Mesothelial cell of epicardium (in vitro differentiated cells): ENCODE measurements at regions not wholly inside any gene's neighbourhood (a gene's known extent, or its start where the extent isn't known, plus 50 kb on each side); places are given as distances from the start of the nearest gene placed in this dataset.

Source experiments
- DNase-seq, 2 experiments: peaks; one replicate each; pipeline ENCODE4 v3.0.0; 2021; ENCODE audit warnings: low spot score in 2 of 2; ENCODE audit not compliant: unreplicated experiment in 2 of 2
- H3K27ac Mint-ChIP-seq: 2 replicates; pipeline ENCODE4 v1.8.0; 2021; ENCODE audit warnings: mixed read lengths
- H3K27me3 Mint-ChIP-seq: 2 replicates; pipeline ENCODE4 v1.8.0; 2021; ENCODE audit warnings: low read depth, mixed read lengths
- H3K36me3 Mint-ChIP-seq: 2 replicates; pipeline ENCODE4 v1.8.0; 2021; ENCODE audit warnings: mixed read lengths
- H3K4me1 Mint-ChIP-seq: 2 replicates; pipeline ENCODE4 v1.8.0; 2021; ENCODE audit warnings: mixed read lengths
- H3K4me3 Mint-ChIP-seq: 2 replicates; pipeline ENCODE4 v1.8.0; 2021; ENCODE audit warnings: mild to moderate bottlenecking, moderate library complexity, mixed read lengths
- H3K9me3 Mint-ChIP-seq: 2 replicates; pipeline ENCODE4 v1.8.0; 2021; ENCODE audit warnings: mixed read lengths
- CTCF ChIP-seq: fragments of 200-600 bp; sonication (generic); IDR thresholded peaks from one replicate; pipeline ENCODE4 v1.5.0; 2021; ENCODE audit warnings: antibody characterized with exemption; ENCODE audit not compliant: unreplicated experiment

- Mint-ChIP-seq H3K9me3 (peaks cover 40% of the 10 kb centered on the region), H3K27ac (no peak overlapping the region), H3K36me3 (peaks cover 1% of the 10 kb centered on the region), H3K4me3 (no peak overlapping the region), H3K27me3 (peaks cover 3% of the 10 kb centered on the region), H3K4me1 (no peaks in the 10 kb centered on the region)
- DNase-seq: no peak
- TF ChIP-seq CTCF: no peak
These were observed 126.9 kb downstream of the TTC8 start for GRCh38 chr14:88951370-88951769.

DNA sequence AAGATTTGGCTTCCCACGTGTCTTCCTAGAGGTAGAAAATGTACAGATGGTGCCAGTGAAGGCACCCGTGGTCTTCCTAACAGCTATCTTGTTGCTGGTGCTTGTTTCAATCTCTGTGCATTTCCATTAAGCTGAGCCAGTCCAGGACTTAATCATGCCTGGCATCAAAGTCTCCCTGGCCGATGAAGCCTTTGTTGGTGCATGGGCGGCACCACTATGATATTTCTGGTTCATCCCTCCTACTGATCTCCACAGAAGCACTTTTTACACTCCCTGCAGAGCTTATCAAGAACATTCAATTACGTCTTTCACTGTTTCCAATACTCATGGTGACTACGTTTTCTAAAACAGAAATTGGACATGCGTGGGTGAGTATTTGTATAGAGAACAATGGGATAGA lies 128.4 kb downstream of the TTC8 start:
- H3K9me3 Mint-ChIP-seq: peaks cover 40% of the 10 kb centered on the region
- no peak overlapping the region for H3K4me3 Mint-ChIP-seq
- no peak for TF ChIP-seq CTCF
- no peak for DNase-seq
- H3K4me1 Mint-ChIP-seq: no peaks in the 10 kb centered on the region
- H3K36me3 Mint-ChIP-seq: peaks cover 1% of the 10 kb centered on the region
- no peaks in the 10 kb centered on the region for H3K27me3 Mint-ChIP-seq
- no peak overlapping the region for H3K27ac Mint-ChIP-seq

DNA sequence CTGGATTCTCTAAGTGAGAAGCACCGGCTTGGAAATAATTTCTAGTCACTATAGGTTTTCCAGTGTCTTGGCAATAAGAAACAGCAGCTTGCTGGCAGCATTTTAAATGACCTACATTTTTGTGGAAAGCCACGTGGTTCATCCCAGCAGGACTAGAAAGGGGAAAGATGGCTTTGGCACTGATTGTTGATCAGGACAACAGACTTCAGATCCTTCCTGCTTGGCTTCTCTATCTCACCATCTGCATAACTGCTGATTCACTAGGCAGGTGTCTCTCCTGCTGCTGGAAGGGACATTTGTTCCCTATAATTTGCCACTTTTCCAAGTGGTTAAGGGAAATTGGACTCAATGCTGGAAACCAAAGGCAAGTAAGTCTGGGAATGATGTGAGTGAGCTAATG lies 131.0 kb downstream of the TTC8 start:
- Mint-ChIP-seq H3K4me3 (no peak overlapping the region), H3K36me3 (peaks cover 1% of the 10 kb centered on the region), H3K9me3 (peaks cover 32% of the 10 kb centered on the region), H3K4me1 (no peaks in the 10 kb centered on the region), H3K27me3 (peaks cover 4% of the 10 kb centered on the region), H3K27ac (no peak overlapping the region)
- no peak for DNase-seq
- no peak for TF ChIP-seq CTCF

- Mint-ChIP-seq H3K4me1 (no peaks in the 10 kb centered on the region), H3K27ac (no peak overlapping the region), H3K36me3 (no peaks in the 10 kb centered on the region), H3K4me3 (no peak overlapping the region), H3K27me3 (peaks cover 33% of the 10 kb centered on the region), H3K9me3 (no peaks in the 10 kb centered on the region)
- TF ChIP-seq CTCF: no peak
- DNase-seq: no peak
These were observed 136.0 kb downstream of the TTC8 start for GRCh38 chr14:88960496-88960895.

GRCh38 chr14:88961214-88961613 lies 136.8 kb downstream of the TTC8 start:
- Mint-ChIP-seq H3K4me1 (no peaks in the 10 kb centered on the region), H3K27ac (no peak overlapping the region), H3K27me3 (peaks cover 36% of the 10 kb centered on the region), H3K36me3 (no peaks in the 10 kb centered on the region), H3K4me3 (no peak overlapping the region), H3K9me3 (no peaks in the 10 kb centered on the region)
- DNase-seq: no peak
- TF ChIP-seq CTCF: no peak

DNA sequence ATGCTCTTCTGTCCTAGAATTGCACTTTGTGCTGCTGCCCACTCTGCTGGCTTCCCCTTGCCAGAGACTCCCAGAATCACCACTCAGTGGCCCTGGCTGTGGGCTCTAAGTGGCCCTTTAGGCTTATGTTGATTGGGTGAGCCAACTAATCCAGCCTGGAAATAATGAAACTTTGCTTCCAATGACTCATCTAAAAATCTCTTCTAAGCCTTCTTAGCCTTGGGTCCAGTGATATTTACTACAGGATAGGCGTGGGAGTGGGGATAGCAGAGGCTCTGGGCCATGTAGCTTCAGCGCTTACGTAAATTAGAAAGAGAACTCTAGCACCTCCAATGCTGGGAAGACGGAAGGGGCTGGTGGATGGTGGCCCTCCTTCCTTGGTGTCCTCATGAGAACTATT lies 137.9 kb downstream of the TTC8 start:
- Mint-ChIP-seq H3K9me3 (no peaks in the 10 kb centered on the region), H3K4me1 (no peaks in the 10 kb centered on the region), H3K27ac (no peak overlapping the region), H3K4me3 (no peak overlapping the region), H3K27me3 (peaks cover 40% of the 10 kb centered on the region), H3K36me3 (no peaks in the 10 kb centered on the region)
- DNase-seq: no peak
- TF ChIP-seq CTCF: no peak
